Spinal cord (tissue), 9 donors: ENCODE measurements at regions not wholly inside any gene's neighbourhood (a gene's known extent, or its start where the extent isn't known, plus 50 kb on each side); places are given as distances from the start of the nearest gene placed in this dataset.
"Not testable (repeated sequence)": the region's sequence is repeated elsewhere in the genome, so short reads cannot be mapped to it uniquely, and the experiment has no call there.

Source experiments
- DNase-seq, 6 donors: peaks; one replicate each; pipeline versions ENCODE4 v3.0.0 to v3.0.0-alpha.2; 2013 to 2015; ENCODE audit warnings: low spot score in 6 of 6, low read depth in 4 of 6
- H3K27ac ChIP-seq: one replicate; pipeline ENCODE4 v1.5.1; 2013; ENCODE audit warnings: low read depth, low read length, control low read depth
- H3K27me3 ChIP-seq: one replicate; pipeline ENCODE4 v1.6.1; 2013; ENCODE audit warnings: low read length; ENCODE audit not compliant: control insufficient read depth, insufficient read depth
- H3K36me3 ChIP-seq: one replicate; pipeline ENCODE4 v1.6.1; 2013; ENCODE audit warnings: low read length; ENCODE audit not compliant: control insufficient read depth, insufficient read depth
- H3K4me1 ChIP-seq: one replicate; pipeline ENCODE4 v1.6.1; 2013; ENCODE audit warnings: low read length; ENCODE audit not compliant: control insufficient read depth, insufficient read depth
- H3K4me3 ChIP-seq: one replicate; pipeline ENCODE4 v1.5.1; 2013; ENCODE audit warnings: low read depth, low read length, control low read depth
- H3K9me3 ChIP-seq: one replicate; pipeline ENCODE4 v1.6.1; 2013; ENCODE audit warnings: low read length; ENCODE audit not compliant: control insufficient read depth, insufficient read depth
- WGBS: methylation state at CpG from one replicate; pipeline ENCODE4 v1.1.5; 2013; ENCODE audit warnings: missing lambda C conversion rate; ENCODE audit not compliant: insufficient coverage; 5-methylcytosine and 5-hydroxymethylcytosine counted together
- donor health status: healthy.

- not testable (repeated sequence) for H3K4me3 ChIP-seq, H3K9me3 ChIP-seq, DNase-seq, H3K4me1 ChIP-seq, H3K27me3 ChIP-seq, H3K36me3 ChIP-seq, H3K27ac ChIP-seq
- 94% methylated on average over 2 of the region's 7 CpGs for WGBS
Measured at GRCh38 chr18:78283425-78283824, 696.2 kb upstream of the SALL3 start.

- Histone ChIP-seq H3K27me3 (no peaks in the 10 kb centered on the region), H3K4me3 (no peak overlapping the region), H3K4me1 (peaks cover 14% of the 10 kb centered on the region), H3K36me3 (no peaks in the 10 kb centered on the region), H3K27ac (no peak overlapping the region), H3K9me3 (no peaks in the 10 kb centered on the region)
- DNase-seq = peak in 1 of 6 donors; percentile 33
- WGBS = 93% methylated on average over 9 of the region's 13 CpGs
Measured at GRCh38 chr18:78292618-78293380, 686.8 kb upstream of the SALL3 start.

- DNase-seq = peak in 2 of 6 donors; percentile 16 to 82
- no peaks in the 10 kb centered on the region for H3K27me3 ChIP-seq
- peaks cover 14% of the 10 kb centered on the region for H3K4me1 ChIP-seq
- WGBS = 33% methylated on average over 15 of the region's 16 CpGs
- no peaks in the 10 kb centered on the region for H3K36me3 ChIP-seq
- H3K9me3 ChIP-seq = no peaks in the 10 kb centered on the region
- H3K27ac ChIP-seq = no peak overlapping the region
- peak overlapping the region; percentile 29 for H3K4me3 ChIP-seq
Measured at GRCh38 chr18:78293540-78293939, 686.1 kb upstream of the SALL3 start.

- Histone ChIP-seq H3K27me3 (no peaks in the 10 kb centered on the region), H3K4me1 (peaks cover 14% of the 10 kb centered on the region), H3K27ac (no peak overlapping the region), H3K36me3 (no peaks in the 10 kb centered on the region), H3K4me3 (peak overlapping the region; percentile 29), H3K9me3 (no peaks in the 10 kb centered on the region)
- WGBS = 10% methylated on average over 6 of the region's 15 CpGs
- DNase-seq = peak in 4 of 6 donors; percentile 17 to 96 (median 36)
Measured at GRCh38 chr18:78293940-78294541, 685.6 kb upstream of the SALL3 start.

GRCh38 chr18:78295262-78295661, 684.4 kb upstream of the SALL3 start:
- no peak for DNase-seq
- H3K9me3 ChIP-seq = no peaks in the 10 kb centered on the region
- H3K27me3 ChIP-seq = no peaks in the 10 kb centered on the region
- no peak overlapping the region for H3K27ac ChIP-seq
- no peak overlapping the region for H3K4me3 ChIP-seq
- H3K4me1 ChIP-seq = peaks cover 14% of the 10 kb centered on the region
- 87% methylated on average over 8 of the region's 8 CpGs for WGBS
- no peaks in the 10 kb centered on the region for H3K36me3 ChIP-seq

- H3K4me3 ChIP-seq = no peak overlapping the region
- no peaks in the 10 kb centered on the region for H3K27me3 ChIP-seq
- 80% methylated on average over 7 of the region's 13 CpGs for WGBS
- peaks cover 14% of the 10 kb centered on the region for H3K4me1 ChIP-seq
- DNase-seq = no peak
- H3K27ac ChIP-seq = no peak overlapping the region
- no peaks in the 10 kb centered on the region for H3K36me3 ChIP-seq
- H3K9me3 ChIP-seq = no peaks in the 10 kb centered on the region
Measured at GRCh38 chr18:78296166-78296565, 683.5 kb upstream of the SALL3 start.

GRCh38 chr18:78297048-78297447, 682.6 kb upstream of the SALL3 start:
- peaks cover 14% of the 10 kb centered on the region for H3K4me1 ChIP-seq
- no peak overlapping the region for H3K27ac ChIP-seq
- WGBS = 88% methylated on average over 10 of the region's 10 CpGs
- H3K4me3 ChIP-seq = no peak overlapping the region
- no peaks in the 10 kb centered on the region for H3K36me3 ChIP-seq
- H3K27me3 ChIP-seq = no peaks in the 10 kb centered on the region
- no peak for DNase-seq
- H3K9me3 ChIP-seq = no peaks in the 10 kb centered on the region

- Histone ChIP-seq H3K27ac (no peak overlapping the region), H3K27me3 (no peaks in the 10 kb centered on the region), H3K4me3 (no peak overlapping the region), H3K9me3 (no peaks in the 10 kb centered on the region), H3K36me3 (no peaks in the 10 kb centered on the region), H3K4me1 (peaks cover 3% of the 10 kb centered on the region)
- WGBS = 55% methylated on average over 6 of the region's 15 CpGs
- DNase-seq = peak in 1 of 6 donors; percentile 56
Measured at GRCh38 chr18:78303519-78304191, 676.0 kb upstream of the SALL3 start.

GRCh38 chr18:78304192-78305164, 675.1 kb upstream of the SALL3 start:
- Histone ChIP-seq H3K27ac (no peak overlapping the region), H3K9me3 (no peaks in the 10 kb centered on the region), H3K27me3 (no peaks in the 10 kb centered on the region), H3K36me3 (no peaks in the 10 kb centered on the region), H3K4me1 (peaks cover 3% of the 10 kb centered on the region), H3K4me3 (no peak overlapping the region)
- peak in 2 of 6 donors; percentile 21 to 76 for DNase-seq
- 54% methylated on average over 10 of the region's 25 CpGs for WGBS
